Fibroblast of lung (primary cell): ENCODE measurements at regions not wholly inside any gene's neighbourhood (a gene's known extent, or its start where the extent isn't known, plus 50 kb on each side); places are given as distances from the start of the nearest gene placed in this dataset.

ENCODE experiments used
- DNase-seq, 2 donors: peaks; one replicate each; pipeline versions ENCODE4 v3.0.0 to v3.0.0-alpha.2; 2010; ENCODE audit warnings: low read depth in 2 of 2
- H2AFZ ChIP-seq: 2 replicates; pipeline ENCODE4 v1.5.1; 2012; ENCODE audit warnings: low read length, control low read depth, inconsistent platforms
- H3K27ac ChIP-seq: 2 replicates; pipeline ENCODE4 v1.5.1; 2011; ENCODE audit warnings: low read length, control low read depth; ENCODE audit not compliant: insufficient read depth
- H3K27me3 ChIP-seq: 2 replicates; pipeline ENCODE4 v1.5.1; 2011; ENCODE audit warnings: mild to moderate bottlenecking, low read length; ENCODE audit not compliant: control insufficient read depth, insufficient read depth
- H3K36me3 ChIP-seq: 2 replicates; pipeline ENCODE4 v1.5.1; 2011; ENCODE audit warnings: low read length; ENCODE audit not compliant: control insufficient read depth, insufficient read depth
- H3K4me1 ChIP-seq: 2 replicates; pipeline ENCODE4 v1.5.1; 2011; ENCODE audit warnings: low read length; ENCODE audit not compliant: control insufficient read depth, insufficient read depth; ENCODE audit errors: extremely low read depth
- H3K4me2 ChIP-seq: 2 replicates; pipeline ENCODE4 v1.5.1; 2011; ENCODE audit warnings: low read length, control low read depth; ENCODE audit not compliant: insufficient read depth; ENCODE audit errors: extremely low read depth
- H3K4me3 ChIP-seq, 4 experiments: fragments of 200-600 bp in 1 of 4; sonication (generic) in 1 of 4; replicated peaks in 1 of 4; 2 replicates each; pipeline ENCODE4 v1.5.1; 2011 to 2016; ENCODE audit warnings: low read length in 4 of 4, low read depth in 3 of 4, mild to moderate bottlenecking in 3 of 4, control low read depth in 2 of 4, inconsistent platforms in 1 of 4, mixed read lengths in 1 of 4; ENCODE audit not compliant: insufficient read depth in 1 of 4; ENCODE audit errors: control extremely low read depth in 1 of 4
- H3K79me2 ChIP-seq: 2 replicates; pipeline ENCODE4 v1.5.1; 2012; ENCODE audit warnings: mild to moderate bottlenecking, low read length, inconsistent platforms; ENCODE audit not compliant: control insufficient read depth, insufficient read depth
- H3K9ac ChIP-seq: 2 replicates; pipeline ENCODE4 v1.5.1; 2011; ENCODE audit warnings: mild to moderate bottlenecking, low read length, control low read depth; ENCODE audit not compliant: insufficient read depth
- H3K9me3 ChIP-seq: 2 replicates; pipeline ENCODE4 v1.5.1; 2012; ENCODE audit warnings: low read depth, low read length; ENCODE audit not compliant: control insufficient read depth, insufficient read depth
- H4K20me1 ChIP-seq: 2 replicates; pipeline ENCODE4 v1.5.1; 2011; ENCODE audit warnings: low read length; ENCODE audit not compliant: control insufficient read depth, insufficient read depth; ENCODE audit errors: extremely low read depth
- CTCF ChIP-seq, 2 donors: IDR thresholded peaks in 1 of 2; conservative IDR thresholded peaks in 1 of 2; 1 replicate in 1 of 2; 2 replicates in 1 of 2; pipeline ENCODE4 v1.5.1; 2011 to 2012; ENCODE audit warnings: low read length in 2 of 2, control low read depth in 1 of 2, inconsistent platforms in 1 of 2, low read depth in 1 of 2, mild to moderate bottlenecking in 1 of 2
- EZH2 ChIP-seq: IDR thresholded peaks from 2 replicates; pipeline ENCODE4 v1.5.1; 2012; ENCODE audit warnings: low read length, control low read depth, mild to moderate bottlenecking; ENCODE audit errors: missing control alignments

- DNase-seq = no peak
- TF ChIP-seq CTCF (conservative IDR thresholded peaks at IDR 0.05 in 1 of 2, IDR thresholded peaks at IDR 0.05 in 1 of 2; ENCODE audit: low read depth in 1 of 2, low read length in 2 of 2) (no peak), EZH2 (no peak)
- Histone ChIP-seq H3K4me3 (no peak overlapping the region), H3K79me2 (no peaks in the 10 kb centered on the region), H3K27me3 (no peaks in the 10 kb centered on the region), H3K4me1 (no peaks in the 10 kb centered on the region), H3K36me3 (no peaks in the 10 kb centered on the region), H3K4me2 (no peak overlapping the region), H3K9ac (no peak overlapping the region), H3K9me3 (no peaks in the 10 kb centered on the region), H4K20me1 (no peaks in the 10 kb centered on the region), H3K27ac (no peak overlapping the region), H2AFZ (no peak overlapping the region)
Observed at GRCh38 chr13:86429756-86430155, 630.5 kb upstream of the SLITRK6 start.

- no peak overlapping the region for H2AFZ ChIP-seq
Observed at GRCh38 chr13:86438034-86438433, 638.8 kb upstream of the SLITRK6 start.

GRCh38 chr13:86445206-86445605 lies 646.0 kb upstream of the SLITRK6 start:
- no peaks in the 10 kb centered on the region for H3K4me1 ChIP-seq
- no peak overlapping the region for H3K27ac ChIP-seq
- no peak overlapping the region for H3K4me3 ChIP-seq
- TF ChIP-seq EZH2 (no peak), CTCF (conservative IDR thresholded peaks at IDR 0.05 in 1 of 2, IDR thresholded peaks at IDR 0.05 in 1 of 2; ENCODE audit: low read depth in 1 of 2, low read length in 2 of 2) (no peak)
- no peaks in the 10 kb centered on the region for H3K36me3 ChIP-seq
- no peak overlapping the region for H3K9ac ChIP-seq
- no peaks in the 10 kb centered on the region for H3K79me2 ChIP-seq
- no peaks in the 10 kb centered on the region for H3K27me3 ChIP-seq
- no peaks in the 10 kb centered on the region for H3K9me3 ChIP-seq
- H2AFZ ChIP-seq = no peak overlapping the region
- no peaks in the 10 kb centered on the region for H4K20me1 ChIP-seq
- no peak overlapping the region for H3K4me2 ChIP-seq
- DNase-seq = peak in 1 of 2 donors; percentile 19

More at GRCh38 chr13:86438034-86438433, 638.8 kb upstream of the SLITRK6 start:
- Histone ChIP-seq H3K4me3 (no peak overlapping the region), H3K27ac (no peak overlapping the region), H3K79me2 (no peaks in the 10 kb centered on the region), H3K9ac (no peak overlapping the region), H3K9me3 (no peaks in the 10 kb centered on the region), H3K36me3 (no peaks in the 10 kb centered on the region), H3K27me3 (no peaks in the 10 kb centered on the region), H3K4me1 (no peaks in the 10 kb centered on the region), H3K4me2 (no peak overlapping the region), H4K20me1 (no peaks in the 10 kb centered on the region)
- DNase-seq = no peak
- TF ChIP-seq EZH2 (no peak), CTCF (conservative IDR thresholded peaks at IDR 0.05 in 1 of 2, IDR thresholded peaks at IDR 0.05 in 1 of 2; ENCODE audit: low read depth in 1 of 2, low read length in 2 of 2) (no peak)
